HepG2 (cell line): ENCODE measurements at regions not wholly inside any gene's neighbourhood (a gene's known extent, or its start where the extent isn't known, plus 50 kb on each side); places are given as distances from the start of the nearest gene placed in this dataset.

ENCODE experiments used
- KLF11 ChIP-seq: IDR thresholded peaks from 2 replicates; pipeline ENCODE4 v1.6.1; 2016; ENCODE audit warnings: missing compliant biosample characterization
- KLF13 ChIP-seq: sonication (generic); formaldehyde crosslinking; IDR thresholded peaks from 2 replicates; pipeline ENCODE4 v1.4.0; 2020; ENCODE audit warnings: mild to moderate bottlenecking, missing genetic modification reagents
- MBNL3 ChIP-seq: fragments of 250-450 bp; sonication (Bioruptor Pico); conservative IDR thresholded peaks from 2 replicates; pipeline ENCODE4 v1.8.0; 2022; ENCODE audit warnings: mild to moderate bottlenecking, inconsistent platforms
- MED13 ChIP-seq: sonication (generic); formaldehyde crosslinking; IDR thresholded peaks from 2 replicates; pipeline ENCODE4 v1.5.0; 2020; ENCODE audit warnings: missing genetic modification reagents
- NFE2 ChIP-seq: sonication (generic); formaldehyde crosslinking; IDR thresholded peaks from 2 replicates; pipeline ENCODE4 v1.4.0; 2020; ENCODE audit warnings: missing genetic modification reagents
- NFE2L1 ChIP-seq: sonication (generic); formaldehyde crosslinking; IDR thresholded peaks from 2 replicates; pipeline ENCODE4 v1.4.0; 2020; ENCODE audit warnings: missing genetic modification reagents, mild to moderate bottlenecking, borderline replicate concordance
- PCBP2 ChIP-seq: fragments of 200-400 bp; formaldehyde crosslinking; optimal IDR thresholded peaks from 2 replicates; pipeline ENCODE3; 2018; ENCODE audit warnings: low read length, low read depth; ENCODE audit not compliant: poor library complexity, severe bottlenecking
- PITX1 ChIP-seq: sonication (generic); formaldehyde crosslinking; IDR thresholded peaks from 2 replicates; pipeline ENCODE4 v1.5.1; 2020; ENCODE audit warnings: mild to moderate bottlenecking, missing genetic modification reagents
- REPIN1 ChIP-seq: sonication (generic); formaldehyde crosslinking; IDR thresholded peaks from 2 replicates; pipeline ENCODE4 v1.8.0; 2022; ENCODE audit warnings: missing genetic modification reagents, low read depth, mild to moderate bottlenecking, borderline replicate concordance
- SIX4 ChIP-seq: sonication (generic); formaldehyde crosslinking; IDR thresholded peaks from 2 replicates; pipeline ENCODE4 v1.4.0; 2020; ENCODE audit warnings: missing genetic modification reagents
- SP5 ChIP-seq: IDR thresholded peaks from 2 replicates; pipeline ENCODE4 v1.6.1; 2016; ENCODE audit warnings: low read depth, borderline replicate concordance
- SSRP1 ChIP-seq: IDR thresholded peaks from 2 replicates; pipeline ENCODE4 v1.6.1; 2016; ENCODE audit warnings: control low read depth
- TARDBP ChIP-seq: sonication (generic); formaldehyde crosslinking; IDR thresholded peaks from 2 replicates; pipeline ENCODE4 v1.8.0; 2022; ENCODE audit warnings: mild to moderate bottlenecking, missing genetic modification reagents
- TBX2 ChIP-seq: sonication (generic); formaldehyde crosslinking; IDR thresholded peaks from 2 replicates; pipeline ENCODE4 v1.5.0; 2020; ENCODE audit warnings: missing genetic modification reagents, mild to moderate bottlenecking, borderline replicate concordance
- WIZ ChIP-seq: sonication (generic); formaldehyde crosslinking; IDR thresholded peaks from 2 replicates; pipeline ENCODE4 v1.5.1; 2020; ENCODE audit warnings: mild to moderate bottlenecking, missing genetic modification reagents
- ZKSCAN5 ChIP-seq: sonication (generic); formaldehyde crosslinking; IDR thresholded peaks from 2 replicates; pipeline ENCODE4 v1.5.1; 2020; ENCODE audit warnings: mild to moderate bottlenecking, missing genetic modification reagents
- ZNF430 ChIP-seq: sonication (generic); formaldehyde crosslinking; IDR thresholded peaks from 2 replicates; pipeline ENCODE4 v1.9.0; 2021; ENCODE audit warnings: mild to moderate bottlenecking, missing genetic modification reagents
- ZNF484 ChIP-seq: sonication (generic); formaldehyde crosslinking; IDR thresholded peaks from 2 replicates; pipeline ENCODE4 v1.5.1; 2020; ENCODE audit warnings: mild to moderate bottlenecking, low read depth, missing genetic modification reagents, borderline replicate concordance
- ZNF550 ChIP-seq: sonication (generic); formaldehyde crosslinking; IDR thresholded peaks from 2 replicates; pipeline ENCODE4 v1.4.0; 2020; ENCODE audit warnings: mild to moderate bottlenecking, missing genetic modification reagents, borderline replicate concordance
- ZNF557 ChIP-seq: sonication (generic); formaldehyde crosslinking; IDR thresholded peaks from 2 replicates; pipeline ENCODE4 v1.4.0; 2020; ENCODE audit warnings: missing genetic modification reagents
- ZNF563 ChIP-seq: sonication (generic); formaldehyde crosslinking; IDR thresholded peaks from 2 replicates; pipeline ENCODE4 v1.8.0; 2022; ENCODE audit warnings: mild to moderate bottlenecking, moderate library complexity, missing genetic modification reagents
- ZNF780A ChIP-seq: sonication (generic); formaldehyde crosslinking; IDR thresholded peaks from 2 replicates; pipeline ENCODE4 v1.8.0; 2022; ENCODE audit warnings: mild to moderate bottlenecking, missing genetic modification reagents, moderate library complexity
- ZNF839 ChIP-seq: sonication (generic); formaldehyde crosslinking; IDR thresholded peaks from 2 replicates; pipeline ENCODE4 v1.4.0; 2020; ENCODE audit warnings: missing genetic modification reagents, mild to moderate bottlenecking, borderline replicate concordance
- TF ChIP-seq, protein P1 (sequence below): sonication (generic); formaldehyde crosslinking; IDR thresholded peaks from 2 replicates; pipeline ENCODE4 v1.4.0; 2020; ENCODE audit warnings: missing genetic modification reagents
- TF ChIP-seq, protein P2 (sequence below): sonication (generic); formaldehyde crosslinking; IDR thresholded peaks from 2 replicates; pipeline ENCODE4 v1.5.0; 2020; ENCODE audit warnings: mild to moderate bottlenecking, missing genetic modification reagents

DNA sequence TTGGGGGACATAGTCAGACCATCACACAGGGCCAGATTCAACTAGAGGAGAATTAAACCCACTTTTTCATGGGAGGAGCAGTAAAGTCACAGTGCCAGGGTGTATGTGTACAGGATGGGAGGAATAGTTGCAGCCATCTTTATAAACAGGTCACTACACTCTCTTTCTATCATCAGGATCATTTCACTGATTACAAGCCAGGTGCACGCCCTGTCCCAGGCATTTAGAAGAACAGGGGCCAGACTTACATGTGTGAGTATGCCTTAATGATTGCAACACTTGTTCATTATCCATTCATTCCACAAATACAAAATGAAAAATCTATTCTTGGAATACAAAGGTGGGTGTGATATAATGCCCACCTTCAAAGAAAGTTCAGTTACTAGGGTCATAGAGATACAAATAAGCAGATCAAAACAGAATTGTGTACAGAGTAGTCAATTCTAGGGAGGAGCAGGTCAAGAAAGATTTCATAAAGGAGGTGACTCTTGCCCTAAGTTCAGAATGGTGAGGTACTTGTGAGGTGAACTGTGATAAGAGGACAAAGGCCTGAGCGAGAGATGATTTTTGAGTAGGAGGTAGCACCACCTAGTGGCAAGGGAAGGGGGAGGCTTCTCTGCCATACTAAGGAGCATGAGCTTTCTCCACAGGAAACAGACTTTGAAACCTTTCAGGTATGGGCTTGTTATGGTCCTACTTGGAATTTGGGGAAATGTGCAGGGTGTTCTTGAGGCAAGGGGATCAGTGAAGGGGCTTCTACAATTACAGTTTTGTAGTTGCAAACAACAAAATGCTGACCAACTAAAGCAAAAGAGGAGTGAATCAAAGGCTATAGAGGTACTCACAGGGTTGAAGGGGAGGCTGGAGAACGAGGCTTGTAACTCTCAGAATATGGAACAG, 156.3 kb downstream of the SUCLG1 start (continued):
- TF ChIP-seq, protein P1, sequence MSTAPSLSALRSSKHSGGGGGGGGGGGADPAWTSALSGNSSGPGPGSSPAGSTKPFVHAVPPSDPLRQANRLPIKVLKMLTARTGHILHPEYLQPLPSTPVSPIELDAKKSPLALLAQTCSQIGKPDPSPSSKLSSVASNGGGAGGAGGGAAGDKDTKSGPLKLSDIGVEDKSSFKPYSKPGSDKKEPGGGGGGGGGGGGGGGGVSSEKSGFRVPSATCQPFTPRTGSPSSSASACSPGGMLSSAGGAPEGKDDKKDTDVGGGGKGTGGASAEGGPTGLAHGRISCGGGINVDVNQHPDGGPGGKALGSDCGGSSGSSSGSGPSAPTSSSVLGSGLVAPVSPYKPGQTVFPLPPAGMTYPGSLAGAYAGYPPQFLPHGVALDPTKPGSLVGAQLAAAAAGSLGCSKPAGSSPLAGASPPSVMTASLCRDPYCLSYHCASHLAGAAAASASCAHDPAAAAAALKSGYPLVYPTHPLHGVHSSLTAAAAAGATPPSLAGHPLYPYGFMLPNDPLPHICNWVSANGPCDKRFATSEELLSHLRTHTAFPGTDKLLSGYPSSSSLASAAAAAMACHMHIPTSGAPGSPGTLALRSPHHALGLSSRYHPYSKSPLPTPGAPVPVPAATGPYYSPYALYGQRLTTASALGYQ (CRISPR knock-in tag): no peak
- TF ChIP-seq, protein P2, sequence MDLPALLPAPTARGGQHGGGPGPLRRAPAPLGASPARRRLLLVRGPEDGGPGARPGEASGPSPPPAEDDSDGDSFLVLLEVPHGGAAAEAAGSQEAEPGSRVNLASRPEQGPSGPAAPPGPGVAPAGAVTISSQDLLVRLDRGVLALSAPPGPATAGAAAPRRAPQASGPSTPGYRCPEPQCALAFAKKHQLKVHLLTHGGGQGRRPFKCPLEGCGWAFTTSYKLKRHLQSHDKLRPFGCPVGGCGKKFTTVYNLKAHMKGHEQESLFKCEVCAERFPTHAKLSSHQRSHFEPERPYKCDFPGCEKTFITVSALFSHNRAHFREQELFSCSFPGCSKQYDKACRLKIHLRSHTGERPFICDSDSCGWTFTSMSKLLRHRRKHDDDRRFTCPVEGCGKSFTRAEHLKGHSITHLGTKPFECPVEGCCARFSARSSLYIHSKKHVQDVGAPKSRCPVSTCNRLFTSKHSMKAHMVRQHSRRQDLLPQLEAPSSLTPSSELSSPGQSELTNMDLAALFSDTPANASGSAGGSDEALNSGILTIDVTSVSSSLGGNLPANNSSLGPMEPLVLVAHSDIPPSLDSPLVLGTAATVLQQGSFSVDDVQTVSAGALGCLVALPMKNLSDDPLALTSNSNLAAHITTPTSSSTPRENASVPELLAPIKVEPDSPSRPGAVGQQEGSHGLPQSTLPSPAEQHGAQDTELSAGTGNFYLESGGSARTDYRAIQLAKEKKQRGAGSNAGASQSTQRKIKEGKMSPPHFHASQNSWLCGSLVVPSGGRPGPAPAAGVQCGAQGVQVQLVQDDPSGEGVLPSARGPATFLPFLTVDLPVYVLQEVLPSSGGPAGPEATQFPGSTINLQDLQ (CRISPR knock-in tag): no peak
- TF ChIP-seq REPIN1 (peak; percentile 69; the same call in 1 of the 2 replicates), ZNF780A (CRISPR knock-in tag) (no peak), KLF13 (CRISPR knock-in tag) (no peak), ZNF839 (CRISPR knock-in tag) (no peak), MED13 (CRISPR knock-in tag) (no peak), KLF11 (CRISPR knock-in tag) (no peak), NFE2 (CRISPR knock-in tag) (no peak), ZNF550 (CRISPR knock-in tag) (no peak), ZNF484 (CRISPR knock-in tag) (no peak), ZKSCAN5 (CRISPR knock-in tag) (peak; percentile 66; the same call in 1 of the 2 replicates), ZNF563 (CRISPR knock-in tag) (no peak), ZNF430 (CRISPR knock-in tag) (0 out of 2 replicates have a peak, but pooled peaks have one; percentile 40), SSRP1 (0 out of 2 replicates have a peak, but pooled peaks have one; percentile 86), MBNL3 (CRISPR knock-in tag) (no peak), SP5 (peak; percentile 55), TARDBP (CRISPR knock-in tag) (peak; percentile 53; the same call in 1 of the 2 replicates), WIZ (CRISPR knock-in tag) (0 out of 2 replicates have a peak, but pooled peaks have one; percentile 22), PCBP2 (no peak), NFE2L1 (no peak), ZNF557 (no peak), SIX4 (CRISPR knock-in tag) (no peak; the same call in 1 of the 2 replicates), PITX1 (CRISPR knock-in tag) (no peak; the same call in 1 of the 2 replicates), TBX2 (peak; percentile 38; the same call in 1 of the 2 replicates)
